Type B pancreatic cell (in vitro differentiated cells): ENCODE measurements at regions not wholly inside any gene's neighbourhood (a gene's known extent, or its start where the extent isn't known, plus 50 kb on each side); places are given as distances from the start of the nearest gene placed in this dataset.

Experiments
- DNase-seq: peaks from one replicate; pipeline ENCODE4 v3.0.0; 2021; ENCODE audit warnings: mixed read lengths; ENCODE audit not compliant: unreplicated experiment; ENCODE audit errors: extremely low spot score
- H3K27ac Mint-ChIP-seq: 2 replicates; pipeline ENCODE4 v1.8.0; 2021; ENCODE audit warnings: mild to moderate bottlenecking, mixed read lengths
- H3K27me3 Mint-ChIP-seq: 2 replicates; pipeline ENCODE4 v1.8.0; 2021; ENCODE audit warnings: mixed read lengths
- H3K36me3 Mint-ChIP-seq: 2 replicates; pipeline ENCODE4 v1.8.0; 2021; ENCODE audit warnings: mixed read lengths
- H3K4me1 Mint-ChIP-seq: one replicate; pipeline ENCODE4 v1.8.0; 2021; ENCODE audit warnings: mixed read lengths; ENCODE audit not compliant: unreplicated experiment
- H3K4me3 Mint-ChIP-seq: 2 replicates; pipeline ENCODE4 v1.8.0; 2021; ENCODE audit warnings: mild to moderate bottlenecking, mixed read lengths
- H3K9me3 Mint-ChIP-seq: 2 replicates; pipeline ENCODE4 v1.8.0; 2021; ENCODE audit warnings: mixed read lengths
- TF ChIP-seq, protein P1 (sequence below): fragments of 200-600 bp; sonication (generic); conservative IDR thresholded peaks from 2 replicates; pipeline ENCODE4 v1.5.0; 2021; ENCODE audit warnings: antibody characterized with exemption, mild to moderate bottlenecking

DNA sequence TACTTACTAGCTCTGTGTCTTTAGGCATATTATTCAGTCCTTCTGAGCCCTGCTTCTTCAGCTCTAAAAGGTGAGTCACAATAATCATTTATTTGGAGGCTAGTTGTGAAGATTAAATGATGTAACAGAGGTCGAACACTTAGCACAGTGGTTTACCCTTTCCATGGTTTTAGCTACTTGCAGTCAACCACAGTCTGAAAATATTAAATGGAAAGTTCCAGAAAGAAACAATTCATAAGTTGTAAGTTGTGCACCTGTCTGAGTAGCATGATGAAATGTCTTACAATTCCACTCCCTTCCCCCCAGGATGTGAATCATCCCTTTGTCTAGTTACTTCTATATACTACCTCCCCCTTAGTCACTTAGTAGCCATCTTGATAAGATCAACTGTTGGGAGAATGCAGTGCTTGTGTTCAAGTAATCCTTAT, 217.6 kb upstream of the THUMPD2 start:
- H3K4me1 Mint-ChIP-seq = peaks cover 6% of the 10 kb centered on the region
- DNase-seq = no peak
- H3K9me3 Mint-ChIP-seq = no peaks in the 10 kb centered on the region
- TF ChIP-seq, protein P1, sequence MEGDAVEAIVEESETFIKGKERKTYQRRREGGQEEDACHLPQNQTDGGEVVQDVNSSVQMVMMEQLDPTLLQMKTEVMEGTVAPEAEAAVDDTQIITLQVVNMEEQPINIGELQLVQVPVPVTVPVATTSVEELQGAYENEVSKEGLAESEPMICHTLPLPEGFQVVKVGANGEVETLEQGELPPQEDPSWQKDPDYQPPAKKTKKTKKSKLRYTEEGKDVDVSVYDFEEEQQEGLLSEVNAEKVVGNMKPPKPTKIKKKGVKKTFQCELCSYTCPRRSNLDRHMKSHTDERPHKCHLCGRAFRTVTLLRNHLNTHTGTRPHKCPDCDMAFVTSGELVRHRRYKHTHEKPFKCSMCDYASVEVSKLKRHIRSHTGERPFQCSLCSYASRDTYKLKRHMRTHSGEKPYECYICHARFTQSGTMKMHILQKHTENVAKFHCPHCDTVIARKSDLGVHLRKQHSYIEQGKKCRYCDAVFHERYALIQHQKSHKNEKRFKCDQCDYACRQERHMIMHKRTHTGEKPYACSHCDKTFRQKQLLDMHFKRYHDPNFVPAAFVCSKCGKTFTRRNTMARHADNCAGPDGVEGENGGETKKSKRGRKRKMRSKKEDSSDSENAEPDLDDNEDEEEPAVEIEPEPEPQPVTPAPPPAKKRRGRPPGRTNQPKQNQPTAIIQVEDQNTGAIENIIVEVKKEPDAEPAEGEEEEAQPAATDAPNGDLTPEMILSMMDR = no peak
- H3K27ac Mint-ChIP-seq = no peak overlapping the region
- peaks cover 3% of the 10 kb centered on the region for H3K27me3 Mint-ChIP-seq
- no peaks in the 10 kb centered on the region for H3K36me3 Mint-ChIP-seq
- H3K4me3 Mint-ChIP-seq = no peak overlapping the region

DNA sequence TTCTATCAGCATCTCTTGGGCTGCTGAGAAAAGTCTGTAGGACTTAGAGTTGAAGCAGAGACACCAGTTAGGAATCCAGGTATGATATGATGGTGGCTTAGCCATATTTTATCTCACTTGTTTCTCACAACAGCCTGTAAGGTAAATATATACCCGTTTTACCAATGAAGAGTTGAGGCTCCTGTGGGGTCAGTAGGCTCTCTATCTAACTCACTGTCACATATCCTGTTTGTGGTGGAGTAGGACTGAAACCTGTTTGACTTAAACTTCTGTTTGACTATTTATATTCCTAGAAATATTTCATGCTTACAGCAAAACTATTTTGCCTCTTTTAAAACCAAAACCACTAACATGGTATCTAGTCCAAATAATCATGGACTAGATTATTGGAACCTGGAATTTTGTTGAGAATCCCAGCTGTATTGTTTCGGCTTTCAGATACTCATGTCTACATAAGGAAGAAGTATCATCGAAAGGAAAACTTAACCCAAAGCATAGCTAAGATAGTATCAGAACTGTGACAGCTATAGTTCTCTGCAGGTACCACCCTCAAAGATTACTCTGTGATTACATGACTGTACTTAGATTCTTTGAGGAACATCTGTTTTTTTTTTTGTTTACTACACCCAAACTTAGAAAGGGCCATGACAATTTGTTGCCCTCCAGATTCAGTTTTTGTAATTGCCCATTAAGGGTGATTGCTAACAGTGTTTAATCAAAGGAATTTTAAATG, 216.1 kb upstream of the THUMPD2 start:
- no peak overlapping the region for H3K27ac Mint-ChIP-seq
- no peaks in the 10 kb centered on the region for H3K9me3 Mint-ChIP-seq
- DNase-seq = no peak
- TF ChIP-seq, protein P1 = no peak
- peaks cover 3% of the 10 kb centered on the region for H3K27me3 Mint-ChIP-seq
- peaks cover 10% of the 10 kb centered on the region for H3K4me1 Mint-ChIP-seq
- H3K36me3 Mint-ChIP-seq = no peaks in the 10 kb centered on the region
- H3K4me3 Mint-ChIP-seq = no peak overlapping the region

DNA sequence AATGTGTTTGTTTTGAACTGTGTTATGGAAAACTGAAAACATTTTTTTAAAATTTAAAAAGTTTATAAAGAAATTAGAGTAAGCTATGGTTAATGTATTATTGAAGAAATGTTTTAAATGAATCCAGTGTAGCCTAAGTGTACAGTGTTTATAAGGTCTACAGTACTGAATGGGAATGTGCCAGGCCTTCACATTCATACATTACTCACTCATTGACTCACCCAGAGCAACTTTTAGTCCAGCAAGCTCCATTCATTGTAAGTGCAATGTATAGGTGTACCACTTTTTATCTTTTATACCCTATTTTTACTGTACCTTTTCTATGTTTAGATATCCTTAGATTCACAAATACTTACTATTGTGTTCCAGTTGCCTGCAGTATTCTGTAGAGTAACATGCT, 215.1 kb upstream of the THUMPD2 start:
- Mint-ChIP-seq H3K36me3 (no peaks in the 10 kb centered on the region), H3K27me3 (peaks cover 3% of the 10 kb centered on the region), H3K27ac (no peak overlapping the region), H3K9me3 (no peaks in the 10 kb centered on the region), H3K4me3 (no peak overlapping the region), H3K4me1 (peaks cover 10% of the 10 kb centered on the region)
- no peak for DNase-seq
- TF ChIP-seq, protein P1 = no peak

DNA sequence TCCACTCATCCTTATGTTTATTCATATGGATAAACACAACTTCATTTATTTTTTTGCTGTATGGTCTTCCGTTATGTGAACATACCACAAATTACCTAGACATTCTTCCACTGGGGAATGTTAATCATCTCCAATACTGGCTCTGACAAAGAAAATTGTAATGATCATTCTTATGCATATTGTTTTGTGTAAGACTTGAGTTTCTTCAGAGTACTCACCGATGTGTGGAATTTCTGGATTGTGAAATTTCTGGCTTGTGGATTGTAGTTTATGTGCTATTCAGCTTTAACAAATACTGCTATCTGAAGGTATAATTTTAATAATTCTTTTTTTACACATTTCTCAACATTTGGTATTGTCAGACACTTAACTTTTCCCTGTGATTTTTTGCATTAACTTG, 212.2 kb upstream of the THUMPD2 start:
- Mint-ChIP-seq H3K36me3 (no peaks in the 10 kb centered on the region), H3K27ac (no peak overlapping the region), H3K27me3 (no peaks in the 10 kb centered on the region), H3K9me3 (no peaks in the 10 kb centered on the region), H3K4me1 (peaks cover 10% of the 10 kb centered on the region), H3K4me3 (no peak overlapping the region)
- no peak for DNase-seq
- TF ChIP-seq, protein P1 = no peak

DNA sequence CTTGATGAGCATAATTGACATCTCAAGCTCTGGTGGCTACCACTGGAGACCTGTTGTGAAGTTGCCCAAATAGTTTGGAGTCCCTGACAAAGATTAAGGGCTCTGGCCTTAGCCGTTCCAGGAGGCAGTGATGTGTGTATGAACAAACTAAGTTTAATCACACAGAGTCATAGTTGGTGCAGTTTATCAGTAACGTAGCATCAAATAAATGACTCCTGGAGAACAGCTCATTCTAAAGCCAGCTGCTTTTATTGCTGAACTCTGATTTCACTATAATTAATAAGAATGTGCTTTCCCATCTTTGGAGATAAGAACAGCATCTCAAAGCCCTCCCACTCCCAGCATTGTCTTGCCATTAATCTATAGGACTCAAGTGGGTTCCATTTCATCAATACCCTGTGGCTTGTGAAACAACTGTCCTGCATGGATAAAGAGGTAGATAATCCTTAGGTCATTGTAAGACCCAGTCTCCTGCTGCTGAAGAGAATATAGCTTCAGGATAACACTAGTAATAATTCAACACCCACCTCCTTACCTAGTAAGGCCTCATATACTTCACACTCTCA, 211.4 kb upstream of the THUMPD2 start:
- no peak overlapping the region for H3K27ac Mint-ChIP-seq
- no peak for DNase-seq
- H3K9me3 Mint-ChIP-seq = no peaks in the 10 kb centered on the region
- H3K4me1 Mint-ChIP-seq = peaks cover 4% of the 10 kb centered on the region
- H3K36me3 Mint-ChIP-seq = no peaks in the 10 kb centered on the region
- no peaks in the 10 kb centered on the region for H3K27me3 Mint-ChIP-seq
- no peak overlapping the region for H3K4me3 Mint-ChIP-seq
- TF ChIP-seq, protein P1 = no peak
